IMR-90 (cell line): ENCODE measurements at regions not wholly inside any gene's neighbourhood (a gene's known extent, or its start where the extent isn't known, plus 50 kb on each side); places are given as distances from the start of the nearest gene placed in this dataset.

ENCODE experiments used
- ATAC-seq: fragments of 200-7000 bp; cut with Tn5 transposase; 2 replicates; pipeline ENCODE4 v1.9.1; 2020; ENCODE audit warnings: low read depth, mild to moderate bottlenecking, moderate library complexity
- BruUV-seq: library from RNA; stranded (reverse); fragments of 400-500 nt; replicated peaks from 2 replicates; lab custom pipeline; 2021; lab: Mats Ljungman, UMichigan
- CTCF ChIA-PET: fragments of 300-600 bp; formaldehyde crosslinking; extraction: SDS; loops from one replicate; lab custom pipeline; 2021; ENCODE audit warnings: antibody characterized with exemption; lab: Yijun Ruan, JAX
- POLR2A ChIA-PET: fragments of 300-600 bp; sonication (Branson Sonifier 250); formaldehyde crosslinking; loops from one replicate; lab custom pipeline; 2022; ENCODE audit warnings: antibody characterized with exemption; ENCODE audit not compliant: unreplicated experiment; lab: Charles Lee
- DNase-seq: peaks from one replicate; pipeline ENCODE4 v3.0.0; 2013
- H2AFZ ChIP-seq: replicated peaks from 2 replicates; pipeline ENCODE3; 2013; ENCODE audit warnings: low read length, mild to moderate bottlenecking; ENCODE audit not compliant: poor library complexity
- H2AK5ac ChIP-seq: 2 replicates; pipeline ENCODE4 v1.6.1; 2013; ENCODE audit warnings: low read depth, low read length, inconsistent platforms
- H2AK9ac ChIP-seq: replicated peaks from 2 replicates; pipeline ENCODE3; 2013; ENCODE audit warnings: mild to moderate bottlenecking, low read depth, low read length, moderate library complexity; ENCODE audit not compliant: poor library complexity
- H2BK120ac ChIP-seq: 2 replicates; pipeline ENCODE4 v1.6.1; 2013; ENCODE audit warnings: low read depth, low read length, inconsistent platforms
- H2BK15ac ChIP-seq: 3 replicates; pipeline ENCODE4 v1.6.1; 2013; ENCODE audit warnings: low read depth, low read length, inconsistent platforms
- H2BK20ac ChIP-seq: 2 replicates; pipeline ENCODE4 v1.6.1; 2013; ENCODE audit warnings: low read depth, mild to moderate bottlenecking, inconsistent platforms, low read length, moderate library complexity
- H2BK5ac ChIP-seq: 2 replicates; pipeline ENCODE4 v1.6.1; 2013; ENCODE audit warnings: mild to moderate bottlenecking, low read depth, low read length, inconsistent platforms; ENCODE audit not compliant: poor library complexity, severe bottlenecking
- H3K14ac ChIP-seq: replicated peaks from 2 replicates; pipeline ENCODE4 v1.6.1; 2013; ENCODE audit warnings: low read depth, low read length, inconsistent platforms
- H3K18ac ChIP-seq: 2 replicates; pipeline ENCODE4 v1.6.1; 2013; ENCODE audit warnings: low read depth, low read length, control low read depth
- H3K23ac ChIP-seq: 2 replicates; pipeline ENCODE4 v1.6.1; 2013; ENCODE audit warnings: low read depth, low read length, inconsistent platforms
- H3K27ac ChIP-seq: 2 replicates; pipeline ENCODE4 v1.5.1; 2013; ENCODE audit warnings: mild to moderate bottlenecking, control low read depth, low read length; ENCODE audit not compliant: insufficient read depth
- H3K27me3 ChIP-seq: 2 replicates; pipeline ENCODE4 v1.6.1; 2013; ENCODE audit warnings: low read length; ENCODE audit not compliant: control insufficient read depth, insufficient read depth
- H3K36me3 ChIP-seq: 2 replicates; pipeline ENCODE4 v1.6.1; 2013; ENCODE audit warnings: low read length, mixed read lengths; ENCODE audit not compliant: control insufficient read depth, insufficient read depth
- H3K4ac ChIP-seq: 2 replicates; pipeline ENCODE4 v1.6.1; 2013; ENCODE audit warnings: low read depth, low read length, inconsistent platforms
- H3K4me1 ChIP-seq: 2 replicates; pipeline ENCODE4 v1.6.1; 2013; ENCODE audit warnings: low read length, mixed read lengths; ENCODE audit not compliant: control insufficient read depth, insufficient read depth
- H3K4me2 ChIP-seq: 2 replicates; pipeline ENCODE4 v1.6.1; 2013; ENCODE audit warnings: low read depth, mild to moderate bottlenecking, control low read depth, low read length, moderate library complexity
- H3K4me3 ChIP-seq: 2 replicates; pipeline ENCODE4 v1.5.1; 2013; ENCODE audit warnings: low read depth, mild to moderate bottlenecking, control low read depth, low read length, moderate library complexity; ENCODE audit not compliant: insufficient read depth
- H3K56ac ChIP-seq: 2 replicates; pipeline ENCODE4 v1.6.1; 2013; ENCODE audit warnings: low read length, inconsistent platforms; ENCODE audit not compliant: insufficient read depth; ENCODE audit errors: extremely low read depth
- H3K79me1 ChIP-seq, 2 experiments: 2 replicates each; pipeline ENCODE4 v1.6.1; 2013; ENCODE audit warnings: low read length in 2 of 2, inconsistent platforms in 1 of 2, low read depth in 1 of 2
- H3K9ac ChIP-seq: 2 replicates; pipeline ENCODE4 v1.6.1; 2013; ENCODE audit warnings: low read depth, low read length, control low read depth
- H3K9me1 ChIP-seq: 2 replicates; pipeline ENCODE4 v1.6.1; 2013; ENCODE audit warnings: low read length, inconsistent platforms; ENCODE audit not compliant: insufficient read depth
- H3K9me3 ChIP-seq: 2 replicates; pipeline ENCODE4 v1.6.1; 2013; ENCODE audit warnings: low read length; ENCODE audit not compliant: control insufficient read depth, insufficient read depth
- H4K20me1 ChIP-seq: 2 replicates; pipeline ENCODE4 v1.6.1; 2013; ENCODE audit warnings: low read length, inconsistent platforms; ENCODE audit not compliant: insufficient read depth
- H4K5ac ChIP-seq: 2 replicates; pipeline ENCODE4 v1.6.1; 2013; ENCODE audit warnings: mild to moderate bottlenecking, low read depth, low read length, control low read depth
- H4K8ac ChIP-seq, 2 experiments: 2 replicates each; pipeline ENCODE4 v1.6.1; 2013; ENCODE audit warnings: low read depth in 2 of 2, low read length in 2 of 2, control low read depth in 1 of 2, inconsistent platforms in 1 of 2
- H4K91ac ChIP-seq: 2 replicates; pipeline ENCODE4 v1.6.1; 2013; ENCODE audit warnings: low read depth, low read length, inconsistent platforms; ENCODE audit not compliant: insufficient read depth
- BHLHE40 ChIP-seq: fragments of 150-350 bp; IDR thresholded peaks from 2 replicates; pipeline ENCODE4 v1.6.1; 2016; ENCODE audit warnings: mild to moderate bottlenecking, low read depth, low read length
- MAZ ChIP-seq: IDR thresholded peaks from 2 replicates; pipeline ENCODE4 v1.6.1; 2012; ENCODE audit warnings: low read depth, mild to moderate bottlenecking, low read length, improper control_type of control experiment, moderate library complexity, borderline replicate concordance
- RCOR1 ChIP-seq: IDR thresholded peaks from 2 replicates; pipeline ENCODE4 v1.6.1; 2012; ENCODE audit warnings: mild to moderate bottlenecking, low read length, improper control_type of control experiment; ENCODE audit not compliant: insufficient replicate concordance
- RFX5 ChIP-seq: IDR thresholded peaks from 2 replicates; pipeline ENCODE4 v1.8.0; 2012; ENCODE audit warnings: low read depth, mild to moderate bottlenecking, low read length, moderate library complexity
- WGBS, 2 experiments: methylation state at CpG; one replicate each; pipeline versions ENCODE4 v1.1.5 to v1.1.7; 2013; ENCODE audit warnings: missing lambda C conversion rate in 2 of 2; ENCODE audit not compliant: insufficient read length in 1 of 2; ENCODE audit errors: extremely low coverage in 2 of 2; 5-methylcytosine and 5-hydroxymethylcytosine counted together
- dilution Hi-C: fragments of 300-500 bp; cut with HindIII; formaldehyde crosslinking; loops from one replicate; pipeline ENCODE4 v1.14.3; 2018; ENCODE audit warnings: low sequenced_read_pairs; ENCODE audit not compliant: unreplicated experiment
- in situ Hi-C: fragments of 300-500 bp; cut with MboI; formaldehyde crosslinking; loops from 3 replicates; pipeline ENCODE4 v1.14.3; 2019; ENCODE audit warnings: low sequenced_read_pairs, inconsistent platforms, mixed read lengths
- intact Hi-C: fragments of 100-400 bp; cut with micrococcal nuclease; formaldehyde crosslinking; loops from 2 replicates; pipeline ENCODE4 v1.10.0; 2022

GRCh38 chr11:32489464-32489863 lies 54.1 kb upstream of the WT1 start:
- Histone ChIP-seq H3K27me3 (no peaks in the 10 kb centered on the region), H3K18ac (no peak overlapping the region), H2BK20ac (no peak overlapping the region), H4K8ac (no peak overlapping the region), H2AFZ (no peak overlapping the region), H4K91ac (no peak overlapping the region), H2BK15ac (no peak overlapping the region), H3K4ac (no peak overlapping the region), H3K4me1 (no peaks in the 10 kb centered on the region), H2BK120ac (no peak overlapping the region), H2AK5ac (no peak overlapping the region), H3K4me3 (no peak overlapping the region), H3K79me1 (no peaks in the 10 kb centered on the region), H4K5ac (no peak overlapping the region), H3K9me1 (no peaks in the 10 kb centered on the region), H3K36me3 (no peaks in the 10 kb centered on the region), H2BK5ac (no peak overlapping the region), H3K23ac (no peak overlapping the region), H3K56ac (no peak overlapping the region), H4K20me1 (no peaks in the 10 kb centered on the region), H3K9ac (no peak overlapping the region), H3K14ac (no peak overlapping the region), H3K4me2 (no peak overlapping the region), H3K27ac (no peak overlapping the region), H3K9me3 (no peaks in the 10 kb centered on the region), H2AK9ac (no peak overlapping the region)
- ChIA-PET POLR2A (interaction anchor here (0.6 kb wide), 2 partner anchors 11 to 39 kb away, joined by 5 to 6 read pairs; no protein-coding TSS in a partner anchor), CTCF (no interaction called here)
- in situ Hi-C loops, result no loop called here
- TF ChIP-seq MAZ, result no peak
- TF ChIP-seq BHLHE40, result no peak
- no peak for TF ChIP-seq RFX5
- TF ChIP-seq RCOR1, result no peak
- intact Hi-C loops, result no loop called here
- WGBS, 2 experiments, result 47% methylated on average over 2 of the region's 4 CpGs; no CpG with 5 or more reads in 1 of the 2 experiments
- DNase-seq, result no peak
- no peak for ATAC-seq
- no TSS peak for BruUV-seq
- dilution Hi-C loops, result no loop called here
